GM19395 (cell line): ENCODE measurements at regions not wholly inside any gene's neighbourhood (a gene's known extent, or its start where the extent isn't known, plus 50 kb on each side); places are given as distances from the start of the nearest gene placed in this dataset.

Source experiments
- ATAC-seq: cut with Tn5 transposase; IDR thresholded peaks from one replicate; pipeline ENCODE4 v1.9.1; 2021; ENCODE audit warnings: mild to moderate bottlenecking, moderate library complexity; ENCODE audit not compliant: unreplicated experiment

- no peak for ATAC-seq
These were observed 55.8 kb upstream of the TNP1 start for GRCh38 chr2:216915557-216916150.

DNA sequence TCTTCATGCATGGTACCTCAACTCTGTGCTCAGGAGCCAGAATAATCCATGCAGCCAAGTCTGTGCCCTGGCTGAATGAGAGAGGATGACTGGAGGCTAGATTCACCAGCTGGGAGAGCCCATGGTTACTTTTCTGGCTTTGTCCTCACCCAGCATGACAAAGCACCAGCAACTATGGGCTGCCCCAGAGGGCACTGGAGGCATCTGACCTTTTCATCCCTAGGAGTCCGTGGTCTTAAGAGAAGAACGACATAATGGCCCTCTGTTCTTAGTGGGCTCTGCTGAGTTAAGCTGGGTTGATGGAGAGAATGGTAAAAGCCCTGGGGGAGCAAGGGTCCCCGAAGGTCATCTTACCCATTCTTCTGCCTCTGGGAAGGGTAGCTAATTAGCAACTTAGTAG is 54.6 kb upstream of the TNP1 start:
- no peak for ATAC-seq

DNA sequence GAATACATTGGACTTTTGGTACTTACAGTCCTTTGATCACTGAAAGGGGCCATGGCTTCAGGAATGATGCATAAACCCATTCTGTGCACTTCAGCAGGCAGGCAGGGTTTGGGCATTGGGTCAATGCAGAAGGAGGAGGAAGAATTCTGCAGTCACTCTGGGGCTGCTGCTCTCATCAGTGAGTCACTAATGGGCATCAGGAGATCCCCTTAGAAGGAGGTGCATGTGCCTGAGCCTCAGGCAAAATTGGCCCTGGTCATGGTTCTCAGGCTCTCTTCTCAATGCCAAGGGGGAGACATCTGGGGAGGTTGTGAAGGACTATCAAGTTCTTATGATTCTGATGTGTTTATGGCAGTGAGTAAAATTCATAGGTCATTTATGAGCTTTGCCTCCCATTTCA is 52.0 kb upstream of the TNP1 start:
- no peak for ATAC-seq

DNA sequence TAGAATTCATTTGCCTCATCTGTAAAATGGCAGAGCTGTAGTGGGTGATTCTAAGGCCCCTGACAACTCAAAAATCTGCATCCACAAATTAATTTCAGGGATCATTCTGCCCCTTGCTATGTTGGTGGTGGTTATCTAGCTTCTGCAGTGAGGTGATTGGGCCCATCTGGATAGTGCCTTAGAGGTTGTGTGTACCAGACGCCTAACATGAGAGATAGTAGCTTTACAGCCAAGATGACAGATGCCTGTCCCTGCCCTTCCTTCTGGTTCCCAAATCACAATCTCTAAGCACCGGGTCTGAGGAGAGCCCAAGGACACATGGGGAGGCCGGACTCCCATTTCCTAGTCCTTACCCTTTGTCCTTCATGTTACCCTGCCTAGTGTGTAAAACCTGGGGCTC is 51.1 kb upstream of the TNP1 start:
- ATAC-seq: no peak

DNA sequence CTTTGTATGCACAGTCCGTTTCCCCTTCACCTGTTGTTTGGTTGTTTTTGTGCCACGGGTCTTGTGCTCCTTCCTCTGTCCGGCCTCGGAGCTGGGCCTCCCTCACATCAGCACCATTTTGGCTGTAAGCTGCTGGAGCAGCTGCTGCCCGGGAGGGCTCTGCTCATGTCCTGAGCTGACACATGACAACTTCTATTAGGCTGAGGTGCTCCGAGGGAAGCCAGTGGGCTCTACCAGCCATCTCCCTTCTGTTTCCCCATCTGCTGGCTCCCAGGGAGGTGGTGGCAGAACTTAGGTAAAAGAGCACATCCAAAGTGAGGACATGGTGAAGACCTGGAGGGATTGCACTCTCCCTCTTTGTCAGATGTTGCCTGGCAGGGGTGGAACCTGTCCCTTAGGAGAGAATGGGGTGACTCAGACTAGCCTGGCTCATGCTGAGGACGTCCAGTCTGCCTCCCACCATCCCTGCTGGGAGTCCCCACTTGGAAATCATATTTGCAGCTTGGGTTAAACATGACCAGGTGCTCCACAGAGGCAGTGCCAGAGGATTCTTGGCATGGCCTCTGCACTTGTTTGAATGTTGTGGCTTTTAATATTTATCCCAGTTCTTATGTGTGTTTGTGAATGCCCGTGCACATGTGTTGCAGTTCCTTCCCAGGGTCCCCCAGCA is 49.8 kb upstream of the TNP1 start:
- ATAC-seq: no peak
